Loucy (cell line): ENCODE measurements at regions not wholly inside any gene's neighbourhood (a gene's known extent, or its start where the extent isn't known, plus 50 kb on each side); places are given as distances from the start of the nearest gene placed in this dataset.

Source experiments
- H2AFZ ChIP-seq: fragments of 200-600 bp; sonication (generic); 2 replicates; pipeline ENCODE4 v1.6.0; 2016; ENCODE audit warnings: antibody characterized with exemption, mild to moderate bottlenecking, low read length, moderate library complexity
- H3F3A ChIP-seq: fragments of 200-600 bp; 2 replicates; pipeline ENCODE4 v1.6.0; 2016; ENCODE audit warnings: antibody characterized with exemption, low read depth, mild to moderate bottlenecking
- H3K27me3 ChIP-seq: fragments of 200-600 bp; sonication (generic); 2 replicates; pipeline ENCODE4 v1.6.1; 2014; ENCODE audit warnings: low read length, mild to moderate bottlenecking; ENCODE audit not compliant: insufficient read depth, poor library complexity, severe bottlenecking
- H3K36me3 ChIP-seq: fragments of 200-600 bp; sonication (generic); 2 replicates; pipeline ENCODE4 v1.6.1; 2016; ENCODE audit warnings: low read length; ENCODE audit not compliant: insufficient read depth
- H3K4me1 ChIP-seq: fragments of 200-600 bp; sonication (generic); 2 replicates; pipeline ENCODE4 v1.5.1; 2014; ENCODE audit warnings: low read length, mild to moderate bottlenecking; ENCODE audit not compliant: insufficient read depth, poor library complexity, severe bottlenecking
- H3K4me2 ChIP-seq: fragments of 200-600 bp; sonication (generic); 2 replicates; pipeline ENCODE4 v1.6.0; 2014; ENCODE audit warnings: antibody characterized with exemption, low read length, low read depth, mild to moderate bottlenecking; ENCODE audit not compliant: poor library complexity, severe bottlenecking
- H3K4me3 ChIP-seq: fragments of 200-600 bp; sonication (generic); 2 replicates; pipeline ENCODE4 v1.5.1; 2014; ENCODE audit warnings: low read length, mild to moderate bottlenecking, mixed read lengths; ENCODE audit not compliant: poor library complexity, severe bottlenecking
- H3K79me2 ChIP-seq: fragments of 200-600 bp; sonication (generic); 2 replicates; pipeline ENCODE4 v1.6.1; 2014; ENCODE audit warnings: low read length; ENCODE audit not compliant: insufficient read depth
- H3K9ac ChIP-seq: fragments of 200-600 bp; sonication (generic); 2 replicates; pipeline ENCODE4 v1.6.0; 2014; ENCODE audit warnings: mild to moderate bottlenecking, low read depth, low read length, moderate library complexity; ENCODE audit not compliant: poor library complexity, severe bottlenecking
- H3K9me2 ChIP-seq: fragments of 200-600 bp; sonication (generic); replicated peaks from 2 replicates; pipeline ENCODE4 v1.6.1; 2016; ENCODE audit warnings: low read depth, low read length, mixed read lengths
- H3K9me3 ChIP-seq: fragments of 200-600 bp; sonication (generic); 2 replicates; pipeline ENCODE4 v1.6.1; 2014; ENCODE audit warnings: mild to moderate bottlenecking, antibody characterized with exemption, low read length, low read depth; ENCODE audit not compliant: insufficient read depth
- H4K20me1 ChIP-seq: fragments of 200-600 bp; sonication (generic); 2 replicates; pipeline ENCODE4 v1.6.0; 2014; ENCODE audit warnings: antibody characterized with exemption, low read length, mild to moderate bottlenecking; ENCODE audit not compliant: insufficient read depth, poor library complexity, severe bottlenecking
- CTCF ChIP-seq: fragments of 200-600 bp; sonication (generic); conservative IDR thresholded peaks from 2 replicates; pipeline ENCODE4 v1.5.1; 2014; ENCODE audit warnings: mild to moderate bottlenecking, antibody characterized with exemption, low read length
- EZH2phosphoT487 ChIP-seq: fragments of 200-600 bp; IDR thresholded peaks from 2 replicates; pipeline ENCODE4 v1.6.1; 2018; ENCODE audit warnings: antibody characterized with exemption, mild to moderate bottlenecking, moderate library complexity, borderline replicate concordance

- H3K4me1 ChIP-seq, result no peaks in the 10 kb centered on the region
- H3K4me3 ChIP-seq, result no peak overlapping the region
- H3K4me2 ChIP-seq, result no peak overlapping the region
- no peaks in the 10 kb centered on the region for H3K27me3 ChIP-seq
- no peak overlapping the region for H2AFZ ChIP-seq
- TF ChIP-seq CTCF, result no peak
- no peak for TF ChIP-seq EZH2phosphoT487
- no peaks in the 10 kb centered on the region for H3K79me2 ChIP-seq
- H3K36me3 ChIP-seq, result no peaks in the 10 kb centered on the region
- no peaks in the 10 kb centered on the region for H3K9me2 ChIP-seq
- no peaks in the 10 kb centered on the region for H4K20me1 ChIP-seq
- H3K9me3 ChIP-seq, result no peaks in the 10 kb centered on the region
- no peaks in the 10 kb centered on the region for H3F3A ChIP-seq
- no peak overlapping the region for H3K9ac ChIP-seq
Observed at GRCh38 chr1:73066866-73067265, 784.5 kb upstream of the NEGR1 start.

DNA sequence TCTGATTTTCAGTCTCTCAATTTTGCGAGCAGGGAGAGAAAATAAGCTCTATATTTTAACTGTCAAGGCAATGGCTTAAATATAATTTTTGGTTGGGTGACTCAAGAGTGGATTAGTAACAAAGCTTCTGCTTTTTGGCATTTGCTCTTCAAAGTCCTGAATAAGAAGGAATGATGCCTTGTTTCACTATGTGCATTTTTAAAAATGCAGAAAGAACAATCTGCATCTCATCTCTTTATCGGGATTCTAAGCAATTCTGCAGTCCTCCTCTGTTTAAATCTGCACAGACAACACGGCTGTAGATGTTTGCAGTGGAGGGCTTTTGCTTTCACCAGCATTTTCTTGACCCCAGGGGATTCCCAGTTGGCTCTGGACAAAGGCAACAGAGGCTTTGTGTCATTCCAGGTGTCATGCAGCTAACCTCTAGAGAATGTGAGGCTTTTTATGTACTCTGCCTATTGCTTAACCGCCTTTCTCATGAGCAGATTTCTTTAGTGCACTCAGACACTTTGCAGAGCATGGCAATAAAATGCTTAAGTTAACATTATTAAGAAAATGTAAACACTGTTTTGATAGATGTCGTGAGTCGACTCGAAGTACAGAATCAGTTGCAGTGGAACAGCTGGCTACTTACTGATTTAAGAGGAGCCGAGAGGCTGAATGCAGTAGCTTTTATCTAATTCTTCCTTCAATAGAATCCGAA, 783.2 kb upstream of the NEGR1 start:
- TF ChIP-seq EZH2phosphoT487 (no peak), CTCF (no peak)
- H2AFZ ChIP-seq, result no peak overlapping the region
- no peaks in the 10 kb centered on the region for H4K20me1 ChIP-seq
- H3K4me2 ChIP-seq, result no peak overlapping the region
- no peaks in the 10 kb centered on the region for H3K79me2 ChIP-seq
- no peaks in the 10 kb centered on the region for H3K9me3 ChIP-seq
- no peaks in the 10 kb centered on the region for H3K27me3 ChIP-seq
- H3K4me3 ChIP-seq, result no peak overlapping the region
- H3K9ac ChIP-seq, result no peak overlapping the region
- H3K9me2 ChIP-seq, result no peaks in the 10 kb centered on the region
- no peaks in the 10 kb centered on the region for H3F3A ChIP-seq
- H3K4me1 ChIP-seq, result no peaks in the 10 kb centered on the region
- no peaks in the 10 kb centered on the region for H3K36me3 ChIP-seq

DNA sequence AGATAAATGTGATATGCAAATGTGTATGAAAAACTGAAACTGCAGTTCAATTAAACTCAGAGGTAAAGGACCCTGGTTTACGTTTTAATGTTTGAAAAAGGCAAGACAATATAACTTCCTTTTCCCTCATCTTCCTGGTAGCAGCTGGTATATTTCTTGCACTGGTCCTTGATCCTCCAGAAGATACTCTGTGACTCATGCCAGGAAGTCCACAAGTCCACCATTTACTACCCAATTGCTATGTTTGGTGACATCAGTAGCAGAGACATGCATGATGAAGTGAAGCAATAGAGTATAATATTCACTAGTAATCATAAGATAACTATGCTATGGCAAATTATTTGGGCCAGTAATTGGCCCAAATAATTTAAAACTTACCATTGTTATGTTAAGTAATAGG, 774.5 kb upstream of the NEGR1 start:
- H3K9ac ChIP-seq, result no peak overlapping the region
- no peaks in the 10 kb centered on the region for H3K27me3 ChIP-seq
- no peaks in the 10 kb centered on the region for H3K36me3 ChIP-seq
- no peaks in the 10 kb centered on the region for H3K79me2 ChIP-seq
- no peak overlapping the region for H2AFZ ChIP-seq
- TF ChIP-seq EZH2phosphoT487, result no peak
- no peak for TF ChIP-seq CTCF
- H3K4me2 ChIP-seq, result no peak overlapping the region
- no peaks in the 10 kb centered on the region for H4K20me1 ChIP-seq
- no peaks in the 10 kb centered on the region for H3K9me2 ChIP-seq
- H3K4me1 ChIP-seq, result no peaks in the 10 kb centered on the region
- H3K4me3 ChIP-seq, result no peak overlapping the region
- no peaks in the 10 kb centered on the region for H3K9me3 ChIP-seq
- H3F3A ChIP-seq, result no peaks in the 10 kb centered on the region
